ENCODE measurements at regions not wholly inside any gene's neighbourhood (a gene's known extent, or its start where the extent isn't known, plus 50 kb on each side); places are given as distances from the start of the nearest gene placed in this dataset.

- TF ChIP-seq RNF2 (IDR thresholded peaks at IDR 0.05) (peak; percentile 70; the same call in 1 of the 2 replicates), ZNF232 (CRISPR knock-in tag; IDR thresholded peaks at IDR 0.05) (no peak), ZNF586 (CRISPR knock-in tag; conservative IDR thresholded peaks at IDR 0.05) (0 out of 2 replicates have a peak, but pooled peaks have one; percentile 29), NR1H2 (CRISPR knock-in tag; IDR thresholded peaks at IDR 0.05) (no peak), COPS2 (conservative IDR thresholded peaks at IDR 0.05) (no peak), ZNF830 (CRISPR knock-in tag; IDR thresholded peaks at IDR 0.05) (0 out of 2 replicates have a peak, but pooled peaks have one; percentile 14), LARP7 (IDR thresholded peaks at IDR 0.05) (no peak)
Observed at GRCh38 chr5:43772764-43773477, 169.9 kb downstream of the NNT start (continued).

GRCh38 chr5:43772458-43772763, 169.4 kb downstream of the NNT start:
- FAIRE-seq, result no peak
- Histone ChIP-seq H3K9ac (ENCODE audit: insufficient read depth in 1 of 2, low read depth in 2 of 2, low read length in 2 of 2) (no peak overlapping the region), H3K9me3 (replicated peaks; ENCODE audit: control insufficient read depth, insufficient read depth, low read depth, low read length) (no peaks in the 10 kb centered on the region), H3K4me3 (no peak overlapping the region), H3K4me2 (ENCODE audit: insufficient read depth, low read length) (no peak overlapping the region), H4K20me1 (replicated peaks; ENCODE audit: control insufficient read depth, insufficient read depth, low read length) (no peaks in the 10 kb centered on the region), H3K9me1 (ENCODE audit: control insufficient read depth, insufficient read depth, low read length) (no peaks in the 10 kb centered on the region), H2AFZ (ENCODE audit: low read depth, low read length) (peak overlapping the region; percentile 82), H3K27ac (ENCODE audit: extremely low read depth, low read depth, low read length) (peak overlapping the region; percentile 75; the same call in 1 of the 3 replicates), H3K4me1 (replicated peaks in 1 of 2; ENCODE audit: control insufficient read depth in 2 of 2, insufficient read depth in 2 of 2, low read length in 2 of 2) (peaks cover 0 to 11% of the 10 kb centered on the region in 2 experiments; a peak in 3 of 5 replicates), H3K36me3 (ENCODE audit: control insufficient read depth, insufficient read depth, low read length) (no peaks in the 10 kb centered on the region), H3K27me3 (ENCODE audit: control insufficient read depth in 2 of 2, insufficient read depth in 2 of 2, low read length in 2 of 2) (no peaks in the 10 kb centered on the region), H3K79me2 (ENCODE audit: control insufficient read depth, insufficient read depth, low read length) (no peaks in the 10 kb centered on the region)
- ChIA-PET CTCF (ENCODE audit: low intra/inter-chr PET ratio) (no interaction called here), POLR2A (no interaction called here)
- intact Hi-C loops (cut with micrococcal nuclease), result no loop called here
- DNase-seq (ENCODE audit: extremely low read depth in 1 of 4, low spot score in 3 of 4), result no peak
- 5% methylated on average over 1 of the region's 1 CpG for WGBS (ENCODE audit: insufficient coverage, low coverage, missing lambda C conversion rate)
- no peak for ATAC-seq
- in situ Hi-C loops (cut with MboI), result no loop called here
- BruUV-seq (replicated peaks), result no TSS peak
- TF ChIP-seq GMEB1 (CRISPR knock-in tag; IDR thresholded peaks at IDR 0.05), result peak; percentile 3; the same call in 1 of the 2 replicates
- TF ChIP-seq MXD1 (CRISPR knock-in tag; IDR thresholded peaks at IDR 0.05; ENCODE audit: borderline replicate concordance, poor library complexity, severe bottlenecking), result no peak
- 0 out of 2 replicates have a peak, but pooled peaks have one; percentile 3 for TF ChIP-seq DEAF1 (CRISPR knock-in tag; IDR thresholded peaks at IDR 0.05)
- TF ChIP-seq NFRKB (IDR thresholded peaks at IDR 0.05; ENCODE audit: low read depth), result peak; percentile 81; the same call in 1 of the 2 replicates
- TF ChIP-seq MLX (CRISPR knock-in tag; conservative IDR thresholded peaks at IDR 0.05), result 0 out of 4 replicates have a peak, but pooled peaks of 1 of the 2 experiments have one; percentile 27
- TF ChIP-seq ZSCAN32 (CRISPR knock-in tag; IDR thresholded peaks at IDR 0.05), result no peak
- TF ChIP-seq BRD9 (IDR thresholded peaks at IDR 0.05; ENCODE audit: low read depth, partially characterized antibody), result peak; percentile 90
- TF ChIP-seq SMAD3 (CRISPR knock-in tag; conservative IDR thresholded peaks at IDR 0.05), result peak; percentile 22; the same call in 1 of the 2 replicates
- TF ChIP-seq NR2C1 (IDR thresholded peaks at IDR 0.05), result no peak
- TF ChIP-seq NR2C1 (tag; IDR thresholded peaks at IDR 0.05), result no peak
- TF ChIP-seq TAF7 (tag; IDR thresholded peaks at IDR 0.05), result no peak
